ENCODE measurements at regions not wholly inside any gene's neighbourhood (a gene's known extent, or its start where the extent isn't known, plus 50 kb on each side); places are given as distances from the start of the nearest gene placed in this dataset.

DNA sequence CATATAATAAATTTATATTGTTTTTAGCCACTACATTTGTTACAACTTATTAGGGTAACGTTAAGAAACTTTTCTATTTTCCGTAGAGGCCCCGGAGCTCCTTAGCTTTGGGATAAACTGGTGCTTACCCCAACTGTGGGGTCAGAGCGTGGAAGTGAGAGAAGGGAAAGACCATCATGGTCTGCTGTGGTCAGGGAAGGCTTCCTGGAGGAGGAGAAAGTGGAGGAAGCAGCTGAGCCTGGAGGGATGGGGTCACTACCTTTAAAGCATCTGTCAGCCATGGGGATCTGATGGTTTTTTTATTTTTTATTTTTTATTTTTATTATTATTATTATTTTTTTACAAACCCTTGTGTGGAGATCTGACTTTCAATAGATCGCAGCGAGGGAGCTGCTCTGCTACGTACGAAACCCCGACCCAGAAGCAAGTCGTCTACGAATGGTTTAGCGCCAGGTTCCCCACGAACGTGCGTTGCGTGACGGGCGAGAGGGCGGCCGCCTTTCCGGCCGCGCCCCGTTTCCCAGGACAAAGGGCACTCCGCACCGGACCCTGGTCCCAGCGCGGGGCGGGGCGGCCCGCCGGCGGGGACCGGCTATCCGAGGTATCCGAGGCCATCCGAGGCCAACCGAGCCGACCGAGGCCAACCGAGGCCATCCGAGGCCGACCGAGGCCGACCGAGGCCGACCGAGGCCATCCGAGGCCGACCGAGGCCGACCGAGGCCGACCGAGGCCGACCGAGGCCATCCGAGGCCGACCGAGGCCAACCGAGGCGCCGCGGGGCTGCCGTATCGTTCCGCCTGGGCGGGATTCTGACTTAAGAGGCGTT is 1101.2 kb upstream of the TMEM132C start:
- no peaks in the 10 kb centered on the region for H3K79me2 ChIP-seq (ENCODE audit: low read length)
- BruUV-seq (replicated peaks) = TSS peak; percentile 98
- peaks cover 21% of the 10 kb centered on the region for H3K4me1 ChIP-seq (ENCODE audit: insufficient read depth, low read length)
- no peaks in the 10 kb centered on the region for H3K9me2 ChIP-seq (replicated peaks; ENCODE audit: low read length)
- H3K4me2 ChIP-seq (ENCODE audit: low read length) = peak overlapping the region; percentile 53
- H3K9ac ChIP-seq (ENCODE audit: low read length) = peak overlapping the region; percentile 58
- no peaks in the 10 kb centered on the region for H3K27me3 ChIP-seq (ENCODE audit: low read length)
- H2AFZ ChIP-seq (ENCODE audit: low read length) = peak overlapping the region; percentile 65
- no peaks in the 10 kb centered on the region for H3F3A ChIP-seq (ENCODE audit: low read length, unreplicated experiment)
- H3K4me3 ChIP-seq (ENCODE audit: low read length) = peak overlapping the region; percentile 48; the same call in 1 of the 2 replicates
- TF ChIP-seq EZH2phosphoT487 (IDR thresholded peaks at IDR 0.05; ENCODE audit: borderline replicate concordance, low read length) = no peak
- 0 out of 2 replicates have a peak, but pooled peaks cover 5% of the 10 kb centered on the region for H3K9me3 ChIP-seq (ENCODE audit: low read length)
- ChIA-PET CTCF (no interaction called here), POLR2A (ENCODE audit: unreplicated experiment) (interaction anchor here (0.6 to 0.7 kb wide), 3 partner anchors 77 to 1560 kb away, joined by 3 read pairs; no protein-coding TSS in a partner anchor)
- no peaks in the 10 kb centered on the region for H4K20me1 ChIP-seq (ENCODE audit: low read length)
- ATAC-seq (peak; percentile 91), DNase-seq (peak; percentile 82)
- peak overlapping the region; percentile 38 for H3K27ac ChIP-seq (ENCODE audit: low read length)
- intact Hi-C loops (cut with micrococcal nuclease) = loop anchor here (2.0 to 5.0 kb wide), 2 partner anchors 103 to 107 kb away; no protein-coding TSS in a partner anchor
- no peaks in the 10 kb centered on the region for H3K36me3 ChIP-seq (ENCODE audit: low read depth, low read length)

DNA sequence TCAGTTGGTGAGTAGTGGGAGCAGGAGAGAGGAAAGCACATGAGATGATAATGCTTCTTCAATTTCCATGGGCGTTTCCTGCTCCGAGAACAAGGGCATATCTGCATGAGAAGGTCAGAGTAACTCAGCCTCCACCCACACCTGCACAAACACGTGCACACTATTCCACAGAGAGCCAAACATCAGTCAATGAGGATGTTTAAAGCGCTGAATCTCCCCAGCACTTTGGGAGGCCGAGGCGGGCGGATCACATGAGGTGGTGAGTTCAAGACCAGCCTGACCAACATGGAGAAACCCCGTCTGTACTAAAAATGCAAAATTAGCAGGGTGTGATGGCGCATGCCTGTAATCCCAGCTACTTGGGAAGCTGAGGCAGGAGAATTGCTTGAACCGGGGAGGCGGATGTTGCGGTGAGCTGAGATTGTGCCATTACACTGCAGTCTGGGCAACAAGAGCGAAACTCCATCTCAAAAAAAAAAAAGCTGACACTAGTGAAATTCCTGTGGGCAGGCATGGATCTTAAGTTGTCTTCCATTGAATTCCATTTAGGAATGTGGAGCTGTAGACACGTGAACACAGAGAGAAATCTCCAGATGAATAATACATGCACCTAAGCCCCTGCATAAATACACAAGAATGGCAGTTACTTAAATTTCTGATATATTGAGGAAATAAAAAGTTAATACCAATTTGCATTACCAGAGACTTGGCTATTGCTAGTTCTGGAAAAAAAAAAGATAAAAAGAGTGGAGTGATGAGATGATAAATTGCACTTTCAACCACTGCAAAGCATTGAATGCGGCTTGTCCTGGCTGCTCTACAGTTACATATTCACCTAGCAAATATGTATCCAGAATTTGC is 1097.4 kb upstream of the TMEM132C start:
- H2AFZ ChIP-seq (ENCODE audit: low read length) = no peak overlapping the region
- H3K4me1 ChIP-seq (ENCODE audit: insufficient read depth, low read length) = peaks cover 8% of the 10 kb centered on the region
- ATAC-seq = no peak
- H3K79me2 ChIP-seq (ENCODE audit: low read length) = no peaks in the 10 kb centered on the region
- no peaks in the 10 kb centered on the region for H3K9me2 ChIP-seq (replicated peaks; ENCODE audit: low read length)
- H3F3A ChIP-seq (ENCODE audit: low read length, unreplicated experiment) = no peaks in the 10 kb centered on the region
- TF ChIP-seq EZH2phosphoT487 (IDR thresholded peaks at IDR 0.05; ENCODE audit: borderline replicate concordance, low read length) = no peak
- TF ChIP-seq CTCF (conservative IDR thresholded peaks at IDR 0.05; ENCODE audit: low read depth, low read length) = no peak
- TF ChIP-seq EZH2 (IDR thresholded peaks at IDR 0.05; ENCODE audit: low read length, unreplicated experiment) = no peak
- H3K9me3 ChIP-seq (ENCODE audit: low read length) = no peaks in the 10 kb centered on the region
- CTCF ChIA-PET = interaction anchor here (0.7 kb wide), 1 partner anchor 209 kb away, joined by 14 read pairs; no protein-coding TSS in a partner anchor
- H3K36me3 ChIP-seq (ENCODE audit: low read depth, low read length) = no peaks in the 10 kb centered on the region
- intact Hi-C loops (cut with micrococcal nuclease) = loop anchor here (5.0 kb wide), 1 partner anchor 107 kb away; no protein-coding TSS in a partner anchor
- H3K4me2 ChIP-seq (ENCODE audit: low read length) = no peak overlapping the region
- BruUV-seq (replicated peaks) = no TSS peak
- no peaks in the 10 kb centered on the region for H4K20me1 ChIP-seq (ENCODE audit: low read length)
- no peaks in the 10 kb centered on the region for H3K27me3 ChIP-seq (ENCODE audit: low read length)
- no peak overlapping the region for H3K9ac ChIP-seq (ENCODE audit: low read length)
- no peak for DNase-seq
- H3K27ac ChIP-seq (ENCODE audit: low read length) = no peak overlapping the region
- POLR2A ChIA-PET (ENCODE audit: unreplicated experiment) = no interaction called here
- H3K4me3 ChIP-seq (ENCODE audit: low read length) = no peak overlapping the region

Data from PC-3 (cell line).